ENCODE measurements at regions not wholly inside any gene's neighbourhood (a gene's known extent, or its start where the extent isn't known, plus 50 kb on each side); places are given as distances from the start of the nearest gene placed in this dataset.
"Not testable (repeated sequence)": the region's sequence is repeated elsewhere in the genome, so short reads cannot be mapped to it uniquely, and the experiment has no call there.

DNA sequence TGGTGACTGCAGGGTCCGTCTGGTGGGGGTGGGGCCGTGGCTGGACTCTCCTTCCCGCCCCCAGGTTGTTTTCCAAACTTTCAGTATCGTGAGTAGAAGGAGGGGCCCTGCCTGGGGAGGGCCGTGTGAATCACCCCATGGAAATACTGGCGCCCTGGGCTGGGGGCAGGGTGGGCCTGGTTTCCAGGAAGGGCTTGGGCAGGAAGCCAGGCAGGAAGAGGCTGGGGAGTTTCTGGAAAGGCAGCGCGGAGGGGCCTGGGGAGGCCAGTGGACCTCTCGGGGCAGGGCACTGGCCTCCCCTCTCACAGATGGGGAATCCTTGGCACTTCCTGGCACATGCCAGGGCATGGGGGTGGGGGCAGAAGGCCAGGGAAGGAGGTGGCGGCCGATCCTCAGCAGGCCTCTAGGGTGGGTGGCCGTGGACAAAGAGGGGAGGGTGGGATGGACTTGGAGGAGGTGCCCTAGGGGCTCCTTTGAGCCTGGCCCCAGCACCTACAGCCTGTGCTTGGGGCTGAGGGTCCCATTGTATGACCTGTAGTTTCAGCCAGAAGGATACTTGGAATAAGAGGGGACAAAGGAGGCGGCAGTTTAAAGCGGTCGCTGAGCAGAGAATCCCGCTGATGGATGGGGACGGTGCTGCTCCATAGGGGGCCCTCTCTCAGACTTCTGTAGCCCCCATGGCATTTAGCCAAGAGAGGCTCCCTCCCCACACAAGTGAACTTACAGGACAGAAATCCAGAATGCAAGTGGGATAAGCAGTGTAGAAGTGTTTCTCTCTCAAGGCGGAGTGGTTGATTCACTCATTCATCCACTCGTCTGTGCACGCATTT, 56.5 kb upstream of the GATA2 start:
- no peak for DNase-seq

DNA sequence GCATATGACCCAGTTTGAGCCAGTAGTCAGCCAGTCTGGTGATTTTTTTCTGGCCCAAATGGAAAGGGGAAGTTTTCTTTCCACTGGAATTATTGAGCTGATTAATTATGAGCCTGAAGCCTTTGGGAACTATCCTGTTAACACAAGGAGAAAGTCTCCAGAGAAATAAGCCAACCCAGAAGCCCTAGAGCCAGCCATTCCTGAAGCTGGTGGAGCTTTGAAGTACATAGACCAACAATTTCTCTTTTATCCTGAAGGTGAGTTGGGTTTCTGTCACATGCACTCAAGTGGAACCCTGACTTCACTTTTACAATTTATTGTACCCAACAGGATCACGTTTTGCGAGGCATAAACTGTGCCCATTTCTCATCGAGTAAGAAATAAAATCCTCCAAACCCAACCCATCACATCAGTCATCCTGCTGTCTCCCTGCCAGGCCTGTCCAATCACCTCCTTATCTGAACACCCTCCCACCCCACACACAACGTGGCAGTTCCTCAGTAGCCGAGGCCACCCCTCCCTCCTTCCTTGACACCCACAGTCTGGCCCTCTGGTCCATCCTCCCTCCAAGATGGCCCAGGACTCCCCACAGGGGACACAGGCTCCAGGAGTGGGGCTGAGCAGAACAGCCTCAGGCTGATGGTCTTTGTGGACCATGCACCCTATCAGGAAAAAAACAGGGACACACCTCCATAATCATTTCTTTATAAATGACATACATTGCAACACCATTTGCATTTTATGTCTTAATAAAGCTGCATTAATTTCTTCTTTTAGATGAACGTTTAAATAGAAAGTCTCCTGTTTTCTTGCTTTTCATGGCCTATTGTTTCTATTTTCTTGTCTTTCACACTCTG, 55.7 kb upstream of the GATA2 start:
- no peak for DNase-seq

DNA sequence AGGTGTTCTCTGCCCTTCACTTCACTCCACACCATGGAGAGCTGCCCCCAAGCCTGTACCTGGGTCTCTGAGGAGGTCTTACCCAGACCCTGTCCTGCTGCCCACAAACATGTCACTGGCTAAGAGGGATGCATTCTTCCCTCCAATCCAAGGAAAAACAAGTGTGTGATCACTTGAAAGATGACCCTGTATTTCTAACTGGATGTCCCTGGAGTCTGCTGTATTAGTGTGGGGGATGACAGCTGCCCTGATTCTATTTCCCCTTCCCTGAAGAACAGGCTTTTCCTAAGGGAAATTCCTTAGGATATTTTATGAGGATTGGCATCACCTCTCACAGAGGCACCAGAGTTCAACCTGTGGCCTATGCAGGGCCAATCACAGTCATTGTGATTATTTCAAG, 55.0 kb upstream of the GATA2 start:
- no peak for DNase-seq

DNA sequence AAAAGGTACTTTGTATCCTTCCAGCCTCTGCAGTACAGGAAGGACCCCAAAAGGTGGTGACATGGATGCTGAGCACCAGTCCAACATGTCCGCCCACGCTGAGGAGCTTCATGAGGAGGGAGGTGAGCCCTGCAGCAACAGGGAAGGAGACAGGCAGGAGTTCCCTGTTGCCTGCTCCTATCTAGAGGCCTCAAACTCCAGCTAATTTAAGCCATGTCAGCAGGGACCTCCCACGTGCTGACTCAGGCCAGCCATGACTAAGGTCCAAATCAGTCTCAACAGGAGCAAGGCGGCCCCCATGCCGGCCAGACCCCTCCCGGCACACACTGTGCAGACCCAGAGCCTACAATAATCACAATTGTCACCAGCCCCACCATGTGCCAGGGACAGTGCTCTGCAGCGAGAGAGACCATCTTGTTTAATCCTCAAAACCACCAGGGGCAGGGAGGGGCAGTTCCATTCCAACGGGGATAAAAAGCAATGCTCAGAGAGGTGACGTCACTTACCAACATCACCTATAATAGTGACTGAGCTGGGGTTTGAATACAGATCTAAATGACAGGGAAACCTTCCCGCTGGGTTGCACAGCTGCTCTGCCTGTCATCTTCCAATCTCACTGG, 54.5 kb upstream of the GATA2 start:
- no peak for DNase-seq

DNA sequence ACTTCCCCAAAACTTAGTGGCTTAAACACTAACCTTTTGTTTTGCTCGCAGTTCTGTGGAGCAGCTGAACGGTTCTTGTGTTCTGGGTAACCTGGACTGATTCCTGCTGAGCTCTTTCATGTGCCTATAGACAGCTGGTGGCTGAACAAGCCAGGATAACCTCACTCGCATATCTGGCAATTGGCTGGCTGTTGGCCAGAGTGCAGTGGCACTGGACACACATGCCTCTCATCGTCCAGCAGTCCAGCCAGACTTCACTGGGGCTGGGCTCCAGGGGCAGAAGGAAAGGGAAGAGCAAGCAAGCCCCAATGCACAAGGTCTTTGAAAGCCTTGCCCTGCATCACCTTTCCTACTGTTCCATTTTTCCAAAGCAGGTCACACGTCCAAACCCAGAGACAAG, 53.6 kb upstream of the GATA2 start:
- DNase-seq: no peak

DNA sequence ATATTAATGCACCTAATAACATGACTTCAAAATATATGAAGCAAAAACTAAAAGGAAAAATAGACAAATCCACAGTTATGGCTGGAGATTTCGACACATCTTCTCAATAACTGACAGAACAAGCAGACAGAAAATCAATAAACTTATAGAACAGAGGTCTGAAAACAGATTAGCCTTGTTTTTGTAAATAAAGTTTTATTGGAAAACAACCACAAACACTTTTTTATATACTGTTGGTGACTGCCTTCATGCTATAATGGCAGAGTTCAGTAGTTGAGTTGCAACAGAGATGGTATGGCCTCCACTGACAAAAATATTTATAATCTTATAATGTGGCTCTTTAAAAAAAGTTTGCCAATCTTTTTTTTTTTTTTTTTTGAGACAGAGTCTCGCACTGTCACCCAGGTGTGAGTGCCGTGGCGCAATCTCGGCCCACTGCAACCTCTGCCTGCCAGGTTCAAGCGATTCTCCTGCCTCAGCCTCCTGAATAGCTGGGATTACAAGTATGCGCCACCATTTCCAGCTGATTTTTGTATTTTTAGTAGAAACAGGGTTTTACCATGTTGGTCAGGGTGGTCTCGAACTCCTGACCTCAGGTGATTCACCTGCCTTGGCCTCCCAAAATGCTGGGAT, 52.2 kb upstream of the GATA2 start:
- no peak for DNase-seq

DNA sequence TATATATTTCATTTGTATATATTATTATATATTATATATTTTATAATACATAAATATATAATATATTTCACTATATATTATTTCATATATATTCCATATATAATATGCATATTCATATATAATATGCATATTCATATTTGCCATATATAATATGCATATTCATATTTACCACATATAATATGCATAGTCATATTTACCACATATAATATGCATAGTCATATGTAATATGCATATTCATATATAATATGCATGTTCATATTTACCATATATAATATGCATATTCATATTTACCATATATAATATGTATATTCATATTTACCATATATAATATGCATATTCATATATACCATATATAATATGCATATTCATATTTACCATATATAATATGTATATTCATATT, 51.2 kb upstream of the GATA2 start:
- no peak for DNase-seq

DNA sequence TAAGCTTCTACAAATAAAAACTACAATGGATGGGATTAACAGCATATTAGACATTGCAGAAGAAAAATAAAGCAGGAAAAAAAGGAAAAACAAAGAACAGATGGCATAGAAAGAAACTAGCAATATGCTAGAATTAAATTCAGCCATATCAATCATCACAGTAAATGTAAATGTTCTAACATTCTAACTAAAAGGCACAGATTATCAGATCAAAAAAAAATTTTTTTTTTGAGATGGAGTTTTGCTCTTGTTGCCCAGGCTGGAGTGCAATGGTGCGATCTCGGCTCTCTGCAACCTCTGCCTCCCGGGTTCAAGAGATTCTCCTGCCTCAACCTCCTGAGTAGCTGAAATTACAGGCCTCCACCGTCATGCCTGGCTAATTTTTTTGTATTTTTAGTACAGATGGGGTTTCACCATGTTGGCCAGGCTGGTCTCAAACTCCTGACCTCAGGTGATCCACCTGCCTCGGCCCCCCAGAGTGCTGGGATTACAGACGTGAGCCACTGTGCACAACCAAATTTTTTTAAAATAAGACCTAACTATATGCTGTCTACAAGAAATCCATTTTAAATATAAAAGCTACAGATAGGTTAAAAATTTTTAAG, 50.7 kb upstream of the GATA2 start:
- not testable (repeated sequence) for DNase-seq
